Activated CD4-positive, alpha-beta T cell treated with anti-CD3 and anti-CD28 coated beads, Interleukin-2, Interleukin-6, amounts not matched to agents 100 ng/mL and 50 ng/mL, durations not matched to agents 16 hours and 8 hours (primary cell): ENCODE measurements at regions not wholly inside any gene's neighbourhood (a gene's known extent, or its start where the extent isn't known, plus 50 kb on each side); places are given as distances from the start of the nearest gene placed in this dataset.

Experiments used
- DNase-seq: peaks from one replicate; pipeline ENCODE4 v3.0.0-alpha.2; 2020

- DNase-seq: no peak
These were observed 53.9 kb downstream of the FOXL1 start for GRCh38 chr16:86632206-86632605.

DNA sequence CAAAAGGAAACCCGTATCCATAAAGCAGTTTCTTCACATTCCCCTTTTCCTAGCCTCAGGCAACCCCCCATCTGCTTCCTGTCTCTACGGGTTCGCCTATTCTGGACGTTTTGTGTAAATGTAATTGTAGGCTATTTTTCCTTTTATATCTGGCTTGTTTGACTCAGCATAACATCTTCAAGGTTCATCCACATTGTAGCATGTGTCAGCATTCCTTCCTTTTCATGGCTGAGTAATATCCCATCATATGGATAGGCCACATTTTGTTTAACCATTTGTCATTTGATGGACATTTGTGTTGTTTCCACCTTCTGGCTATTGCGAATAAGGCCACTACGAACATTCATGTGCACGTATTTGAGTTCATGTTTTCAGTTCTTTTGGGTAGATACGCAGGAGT is 54.6 kb downstream of the FOXL1 start:
- DNase-seq: no peak

GRCh38 chr16:86634292-86634691 is 55.9 kb downstream of the FOXL1 start:
- DNase-seq: no peak

DNA sequence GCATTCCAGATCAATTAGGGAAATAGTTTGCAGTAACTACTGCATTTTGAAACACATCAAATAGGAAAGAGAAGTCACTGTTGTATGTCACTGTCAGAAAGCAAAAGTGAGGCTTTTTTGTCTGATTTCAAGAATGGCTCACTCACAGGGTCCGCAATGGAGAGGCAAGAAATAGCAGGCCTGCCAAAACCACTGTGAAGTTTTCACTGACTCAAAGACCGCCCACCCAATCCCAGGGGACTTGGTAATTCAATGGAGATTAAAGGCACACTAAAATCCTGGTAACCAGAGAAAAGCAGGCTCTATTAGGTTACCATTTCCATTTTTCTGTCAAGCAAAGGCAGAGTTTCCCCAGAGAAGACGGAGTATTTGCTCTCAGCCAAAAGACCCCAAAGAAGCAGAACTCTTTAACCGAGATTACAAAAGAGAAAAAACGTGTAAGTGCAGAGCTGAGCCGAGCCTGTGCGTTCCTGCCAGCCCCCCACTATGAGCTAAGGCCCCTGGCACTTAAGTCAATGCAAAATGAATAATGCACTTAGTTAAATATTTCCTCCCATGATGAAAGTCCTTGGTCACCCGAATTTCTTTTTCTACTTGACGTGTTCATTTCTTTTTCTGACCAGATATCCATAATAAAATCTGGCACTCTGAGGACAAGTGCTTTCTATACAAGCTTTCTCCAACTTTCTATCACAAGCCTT is 57.0 kb downstream of the FOXL1 start:
- no peak for DNase-seq

GRCh38 chr16:86635926-86636325 is 57.6 kb downstream of the FOXL1 start:
- DNase-seq: no peak

- no peak for DNase-seq
These were observed 59.4 kb downstream of the FOXL1 start for GRCh38 chr16:86637744-86638143.

- DNase-seq: no peak
These were observed 60.3 kb downstream of the FOXL1 start for GRCh38 chr16:86638642-86639041.

DNA sequence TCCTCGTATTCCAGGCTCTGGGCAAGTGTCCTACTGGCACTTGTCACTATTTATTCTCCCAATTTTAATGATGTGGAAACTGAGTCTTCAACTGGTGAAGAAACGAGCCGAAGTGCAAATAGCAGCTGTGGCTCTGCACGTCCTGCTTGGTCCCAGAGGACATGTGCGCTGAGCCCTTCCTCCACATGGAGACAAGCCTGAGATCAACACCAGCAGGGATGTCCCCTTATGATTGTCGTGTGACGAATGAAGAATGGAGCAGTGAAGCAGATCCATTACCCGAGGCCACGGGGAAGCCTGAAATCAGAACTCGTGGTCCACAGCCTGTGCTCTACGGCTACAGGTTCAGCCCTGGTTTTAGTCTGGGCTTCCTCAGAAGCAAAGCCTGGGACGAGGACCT is 61.0 kb downstream of the FOXL1 start:
- DNase-seq: no peak

GRCh38 chr16:86640265-86640843 is 62.0 kb downstream of the FOXL1 start:
- no peak for DNase-seq

DNA sequence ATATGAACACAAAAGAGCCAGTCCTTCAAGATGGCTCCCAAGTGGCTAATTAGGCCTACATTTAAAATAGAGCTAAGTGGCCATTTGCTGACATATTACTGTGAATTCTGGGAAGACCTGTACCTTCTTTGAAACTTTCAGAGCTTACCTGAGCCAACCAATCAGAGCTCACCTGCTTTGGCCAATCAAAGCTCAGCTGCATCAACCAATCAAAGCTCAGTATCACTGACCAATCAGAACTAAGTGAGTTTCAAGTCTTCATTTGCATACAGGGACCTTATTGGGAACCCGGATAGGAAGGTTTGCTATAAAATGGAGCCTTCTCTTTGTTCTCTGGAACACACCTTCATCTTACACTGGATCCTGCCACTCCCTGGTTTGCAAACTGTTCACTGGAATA is 63.7 kb downstream of the FOXL1 start:
- DNase-seq: no peak

- DNase-seq: no peak
These were observed 65.3 kb downstream of the FOXL1 start for GRCh38 chr16:86643671-86644070.

DNA sequence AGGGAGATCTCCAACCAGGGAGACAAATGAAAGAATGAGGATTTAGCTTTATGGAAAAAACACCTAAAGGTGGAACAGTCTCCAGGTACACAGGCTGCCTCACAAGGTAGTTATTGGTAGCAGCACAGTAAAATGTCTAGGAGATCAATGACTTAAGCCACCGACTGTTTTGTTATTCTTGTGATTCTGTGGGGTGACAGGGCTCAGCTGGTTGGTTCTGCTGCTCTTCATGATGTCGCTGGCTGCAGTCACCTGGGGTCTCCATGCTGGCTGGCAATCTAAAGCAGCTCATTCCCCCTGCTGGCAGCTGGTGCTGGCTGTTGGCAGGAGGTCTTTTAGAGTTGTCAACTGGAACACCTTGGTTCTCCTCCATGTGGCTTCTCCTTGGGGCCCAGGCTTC is 69.2 kb downstream of the FOXL1 start:
- DNase-seq: no peak

DNA sequence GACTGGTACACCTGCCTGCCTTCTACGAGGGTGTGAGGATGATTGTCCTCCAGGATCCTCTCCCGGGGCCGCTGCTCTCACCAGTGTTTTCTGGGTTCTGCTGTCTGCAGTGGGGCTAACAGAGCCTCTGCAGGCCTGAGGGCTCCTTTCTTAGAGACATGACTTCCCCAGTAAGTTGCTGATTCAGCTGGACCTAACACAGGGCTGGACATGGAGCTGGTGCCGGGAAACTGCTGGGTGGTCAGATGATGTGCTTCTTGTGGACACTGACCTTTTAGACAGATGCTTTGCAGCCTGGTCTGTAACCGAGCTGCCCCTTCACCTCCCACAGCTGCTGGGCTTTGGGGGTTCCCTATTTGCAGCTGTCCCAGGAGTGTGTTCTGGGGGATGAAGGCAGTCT is 71.5 kb downstream of the FOXL1 start:
- no peak for DNase-seq

DNA sequence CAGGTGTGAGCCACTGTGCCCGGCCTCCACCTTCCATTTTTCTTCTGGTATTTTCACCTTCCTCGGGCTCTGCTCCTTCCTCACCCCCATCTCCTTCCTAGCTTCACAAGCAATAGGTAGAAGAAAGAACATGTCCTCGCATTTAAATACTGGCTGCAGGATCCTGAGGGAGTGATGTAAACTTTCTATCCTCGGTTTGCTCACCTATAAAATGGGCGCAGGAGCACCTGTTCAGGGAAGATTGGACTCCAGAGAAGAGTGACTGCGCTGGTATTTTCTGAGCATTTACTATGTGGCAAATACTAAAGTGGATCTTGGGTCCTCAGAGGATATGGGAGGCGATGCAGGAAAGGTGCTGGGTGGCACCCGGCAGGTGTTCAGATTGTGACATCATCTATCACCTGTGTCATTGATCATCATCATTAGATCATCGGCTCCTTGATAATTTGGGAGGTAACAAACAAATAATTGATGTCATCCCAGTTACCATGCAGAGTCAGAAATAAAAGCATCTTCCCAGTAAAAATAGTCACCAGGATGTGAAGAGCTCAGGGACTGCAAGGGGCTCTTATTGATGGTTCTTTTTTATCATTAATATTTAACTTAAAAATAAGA is 72.8 kb downstream of the FOXL1 start:
- no peak for DNase-seq

GRCh38 chr16:86651823-86652222 is 73.5 kb downstream of the FOXL1 start:
- no peak for DNase-seq

- DNase-seq: no peak
These were observed 75.1 kb downstream of the FOXL1 start for GRCh38 chr16:86653285-86654006.

DNA sequence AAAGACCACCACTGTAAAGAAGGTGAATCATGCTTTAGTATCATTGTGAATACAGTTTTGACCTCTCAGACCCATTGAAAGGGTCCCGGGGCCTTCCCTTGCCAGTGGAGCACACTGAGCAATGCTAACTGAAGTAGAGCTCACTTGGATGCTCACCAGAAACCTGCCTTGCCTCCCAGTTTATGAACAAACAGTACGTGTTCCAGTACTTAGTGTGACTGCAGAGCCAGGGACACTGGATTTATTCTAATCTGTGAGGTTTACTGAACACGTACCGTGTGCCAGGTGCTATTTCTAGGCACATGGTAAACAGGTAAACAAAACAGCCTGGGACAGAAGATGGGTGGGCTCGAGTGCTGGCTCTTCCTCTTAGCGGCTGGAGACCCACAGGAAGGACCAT is 79.6 kb downstream of the FOXL1 start:
- no peak for DNase-seq

DNA sequence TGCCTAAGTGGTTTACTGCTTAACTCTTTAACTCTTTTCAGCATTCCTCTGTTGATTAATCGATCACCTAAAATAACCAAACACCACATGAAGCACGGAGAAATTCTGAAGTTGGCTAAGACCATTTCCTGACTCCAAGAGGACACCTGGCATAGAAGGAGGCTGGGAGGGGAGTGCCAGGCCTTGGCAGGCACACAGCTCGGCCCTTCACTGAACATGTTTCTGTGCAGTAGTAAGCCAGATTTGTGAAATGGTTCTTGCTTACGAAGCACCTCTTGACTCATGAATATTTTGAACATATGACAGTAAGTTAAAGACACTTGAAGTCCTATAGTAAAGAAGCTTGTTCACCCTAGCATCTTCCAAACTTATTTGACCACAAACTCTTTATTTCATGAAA is 82.3 kb downstream of the FOXL1 start:
- no peak for DNase-seq

DNA sequence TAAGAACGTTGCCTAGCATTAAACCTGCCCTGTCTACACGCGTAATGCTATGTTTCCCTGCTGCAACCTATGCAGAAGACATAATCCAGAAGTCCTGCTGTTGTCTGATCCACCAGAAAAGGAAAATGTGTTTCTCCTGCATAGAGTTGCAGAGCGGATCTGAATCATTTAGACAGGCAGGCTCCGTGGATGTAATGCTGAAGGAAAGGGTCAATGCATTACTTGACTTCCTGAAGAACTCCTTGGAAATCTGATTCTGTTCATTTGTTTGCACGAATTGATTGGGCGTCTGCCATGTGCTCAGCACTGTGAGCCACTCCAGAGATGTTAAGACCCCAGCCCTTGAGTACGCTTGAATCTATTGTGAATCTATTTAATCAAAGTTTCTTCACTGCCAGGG is 83.4 kb downstream of the FOXL1 start:
- no peak for DNase-seq

DNA sequence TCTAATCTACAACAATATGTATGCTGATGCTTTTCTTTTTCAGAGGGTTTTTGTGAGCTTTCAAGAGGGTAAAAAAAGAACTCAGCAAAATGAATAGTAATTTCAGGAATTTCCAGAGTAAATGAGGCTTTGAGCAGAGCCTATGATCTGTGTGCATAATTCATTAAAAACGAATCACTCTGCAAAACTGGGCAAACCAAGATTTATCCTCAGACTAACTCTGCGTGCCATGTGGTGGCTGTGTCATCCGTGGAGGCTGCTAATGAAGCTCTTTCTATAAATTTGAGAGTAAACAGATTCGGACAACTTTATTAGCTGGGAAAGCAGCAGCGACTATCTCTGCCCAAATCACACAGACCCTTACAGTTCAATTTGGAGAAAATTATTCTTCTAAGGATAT is 83.8 kb downstream of the FOXL1 start:
- DNase-seq: no peak

GRCh38 chr16:86662740-86663139 is 84.4 kb downstream of the FOXL1 start:
- DNase-seq: no peak

DNA sequence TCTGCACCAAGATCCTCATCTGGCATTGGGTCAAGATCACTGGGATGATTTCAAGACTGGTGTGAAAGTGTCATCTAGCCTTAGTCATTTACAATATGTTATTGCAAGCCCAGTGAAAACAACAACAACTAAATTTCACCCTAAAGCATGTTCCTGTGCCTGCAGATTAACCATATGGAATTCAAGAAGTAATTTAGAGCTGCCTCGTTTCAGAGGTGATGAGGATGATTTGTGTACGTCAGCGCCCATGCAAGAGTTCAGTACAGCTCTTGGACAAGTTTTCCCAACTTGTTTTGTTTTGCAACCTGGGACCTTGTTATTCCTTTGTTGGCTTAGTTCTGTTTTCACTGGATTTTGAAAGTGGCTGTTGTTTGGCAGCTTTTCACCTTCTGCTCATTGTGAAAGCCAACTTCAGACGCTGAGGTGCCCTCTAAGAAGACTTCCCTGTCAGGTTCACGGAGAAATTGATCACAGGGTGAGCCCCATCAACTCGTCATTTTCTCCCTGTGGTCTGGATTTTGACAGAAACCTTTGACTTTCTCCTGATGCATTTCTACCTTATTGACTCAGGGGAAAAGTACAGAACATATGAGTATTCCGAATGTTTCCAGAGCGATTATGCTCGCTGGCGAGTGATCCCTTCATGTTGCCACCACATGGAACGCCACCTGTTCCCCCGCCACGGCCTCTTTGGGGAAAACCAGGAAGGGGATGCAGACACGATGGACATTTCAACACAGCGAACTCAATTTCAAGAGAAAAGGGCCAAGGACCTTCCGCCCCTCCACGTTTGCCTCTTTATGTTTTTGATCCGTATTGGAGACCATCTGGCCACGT is 85.6 kb downstream of the FOXL1 start:
- DNase-seq: peak; percentile 44
